Activated CD4-positive, alpha-beta T cell treated with anti-CD3 and anti-CD28 coated beads, Interleukin-2, amount 50 U/mL, for 4 hours (primary cell): ENCODE measurements at regions not wholly inside any gene's neighbourhood (a gene's known extent, or its start where the extent isn't known, plus 50 kb on each side); places are given as distances from the start of the nearest gene placed in this dataset.

ENCODE experiments used
- DNase-seq, 2 experiments: peaks; one replicate each; pipeline ENCODE4 v3.0.0-alpha.2; 2020

GRCh38 chr11:71120471-71120896 lies 131.9 kb downstream of the SHANK2 start:
- DNase-seq: no peak

DNA sequence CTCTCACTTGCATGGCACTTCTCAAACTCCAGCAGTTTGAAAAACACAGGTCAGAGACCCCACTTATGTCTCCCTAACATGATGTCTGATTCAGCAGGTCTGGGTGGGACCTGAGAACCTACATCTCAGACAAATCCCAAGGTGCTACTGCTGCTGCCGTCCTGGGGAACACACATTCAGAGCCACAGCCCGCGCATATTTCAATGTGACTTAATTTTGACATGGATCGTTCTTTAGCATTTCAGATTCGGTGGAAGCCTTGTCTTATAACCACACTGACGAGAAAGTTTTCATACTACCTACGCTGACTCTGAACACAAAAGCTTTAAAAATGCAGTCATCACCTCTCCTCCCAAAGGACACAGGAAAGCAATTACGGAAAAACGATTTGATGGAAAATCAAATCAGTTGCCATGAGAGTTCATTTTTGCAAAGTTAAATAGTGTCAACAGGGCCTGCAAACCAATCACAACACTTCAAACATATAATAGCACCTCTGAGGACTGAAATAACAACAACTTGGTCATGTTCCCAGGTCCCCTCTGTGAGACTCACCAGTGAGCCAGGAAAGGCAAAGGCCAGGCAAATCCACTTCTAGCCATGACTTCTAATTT lies 132.6 kb downstream of the SHANK2 start:
- DNase-seq: no peak

GRCh38 chr11:71118671-71119250 lies 133.6 kb downstream of the SHANK2 start:
- no peak for DNase-seq

DNA sequence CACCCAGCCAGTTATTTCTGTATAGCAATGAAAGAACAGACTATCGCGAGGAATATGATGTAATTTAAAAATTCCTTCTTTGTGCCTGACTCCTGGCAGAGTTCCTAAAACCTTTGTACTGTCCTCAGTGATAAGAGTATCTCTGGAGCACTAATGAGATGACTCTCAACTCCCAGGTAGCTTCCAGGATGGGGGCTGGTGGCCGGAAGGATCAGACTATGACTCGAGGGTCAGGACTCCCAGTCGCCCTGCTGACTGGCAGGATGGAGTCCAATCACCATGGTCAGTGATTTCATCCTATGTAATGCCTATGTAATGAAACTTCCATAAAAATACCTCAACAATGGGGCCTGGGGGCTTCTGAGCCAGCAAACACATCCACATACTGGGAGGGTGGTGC lies 135.1 kb downstream of the SHANK2 start:
- no peak for DNase-seq

- no peak for DNase-seq
Measured at GRCh38 chr11:71116693-71117040, 135.7 kb downstream of the SHANK2 start.

GRCh38 chr11:71115770-71116692 lies 136.3 kb downstream of the SHANK2 start:
- DNase-seq: no peak

GRCh38 chr11:71114124-71114851 lies 138.1 kb downstream of the SHANK2 start:
- DNase-seq: no peak

DNA sequence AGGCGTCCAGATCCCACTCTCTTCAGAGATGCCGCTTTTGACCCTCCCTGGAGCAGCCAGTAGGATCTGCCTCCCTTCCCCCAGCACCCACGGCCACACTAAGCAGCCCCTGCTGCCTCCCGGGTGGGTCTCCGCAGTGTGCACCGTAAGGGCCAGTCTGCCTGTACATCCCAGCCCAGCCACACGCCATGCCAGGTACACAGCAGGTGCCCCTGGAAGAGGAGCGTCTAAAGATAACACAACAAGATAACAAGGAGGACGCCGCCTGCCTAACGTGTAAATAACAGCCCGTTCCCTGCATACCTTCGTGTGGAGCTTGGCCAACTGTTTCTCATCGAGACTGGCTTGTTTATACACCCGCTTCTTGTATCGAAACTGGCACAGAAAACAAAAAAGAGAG lies 139.4 kb downstream of the SHANK2 start:
- no peak for DNase-seq

GRCh38 chr11:71112454-71112853 lies 139.9 kb downstream of the SHANK2 start:
- DNase-seq: no peak

DNA sequence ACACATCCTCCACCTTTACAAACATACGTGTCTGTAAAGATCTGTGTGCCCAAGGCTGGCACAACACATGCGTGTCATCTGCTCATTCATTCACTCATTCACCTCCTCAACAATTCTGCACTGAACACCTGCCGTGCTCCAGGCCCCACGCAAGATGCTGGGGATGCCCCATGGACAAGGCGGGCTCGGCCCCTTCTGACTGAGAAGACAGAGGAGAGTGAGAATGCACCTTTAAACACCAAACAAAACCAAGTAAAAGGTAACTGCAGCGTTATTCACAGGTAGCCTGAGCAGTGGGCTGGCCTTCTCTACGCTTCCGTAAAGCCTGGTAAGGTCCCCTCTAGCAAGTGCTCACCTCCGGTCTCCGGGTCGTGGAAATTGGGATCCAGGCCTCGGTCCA lies 142.8 kb downstream of the SHANK2 start:
- DNase-seq: no peak

DNA sequence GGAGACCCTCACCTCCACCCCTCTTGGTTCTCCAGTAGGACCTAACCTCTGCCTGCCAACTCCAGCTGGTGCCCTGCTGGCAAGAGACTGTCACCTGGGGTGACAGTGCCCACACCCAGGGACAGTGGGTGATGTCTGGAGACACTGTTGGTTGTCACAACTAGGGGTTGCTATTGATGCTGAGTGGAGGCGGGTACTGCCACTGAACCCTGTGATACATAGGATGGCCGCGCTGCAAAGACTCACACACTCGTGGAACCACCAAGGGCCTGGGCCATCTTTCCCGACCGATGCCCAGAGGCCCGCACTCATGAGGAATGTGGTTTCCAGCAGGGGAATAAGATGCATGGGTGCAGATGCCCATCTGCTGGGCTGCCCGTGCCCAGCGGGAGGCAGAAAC lies 143.2 kb downstream of the SHANK2 start:
- no peak for DNase-seq

- DNase-seq: no peak
Measured at GRCh38 chr11:71108013-71108865, 144.1 kb downstream of the SHANK2 start.

DNA sequence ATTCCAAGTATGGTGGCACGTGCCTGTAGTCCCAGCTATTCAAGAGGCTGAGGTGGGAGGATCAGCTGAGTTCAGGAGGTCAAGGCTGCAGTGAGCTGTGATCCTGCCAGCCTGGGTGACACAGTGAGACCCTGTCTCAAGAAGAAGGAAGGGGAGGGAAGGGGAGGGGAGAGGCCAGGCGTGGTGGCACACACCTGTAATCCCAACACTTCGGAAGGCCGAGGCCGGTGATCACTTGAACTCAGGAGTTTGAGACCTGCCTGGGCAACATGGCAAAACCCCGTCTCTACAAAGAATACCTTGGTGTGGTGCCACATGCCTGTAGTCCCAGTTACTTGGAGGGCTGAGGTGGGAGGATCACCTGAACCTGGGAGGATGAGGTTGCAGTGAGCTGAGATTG lies 145.7 kb downstream of the SHANK2 start:
- DNase-seq: no peak

DNA sequence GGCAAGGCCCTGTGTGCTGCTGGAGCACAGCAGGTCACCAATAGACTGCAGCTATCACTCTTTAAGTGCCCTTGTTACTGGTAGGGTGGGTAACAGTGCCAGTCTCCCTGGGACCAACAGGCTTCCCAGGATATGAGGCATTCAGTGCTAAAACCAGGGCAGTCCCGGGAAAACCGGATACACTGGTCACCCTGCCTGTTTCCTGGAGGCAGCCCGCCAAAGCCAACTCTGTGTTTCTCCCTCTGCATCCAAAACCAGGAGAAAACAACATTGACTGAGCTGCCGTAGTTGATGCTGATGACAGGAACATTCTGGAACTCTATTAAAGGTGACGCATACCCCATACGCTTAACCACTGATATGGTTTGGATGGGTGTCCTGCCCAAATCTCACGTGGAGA lies 149.1 kb downstream of the SHANK2 start:
- no peak for DNase-seq

DNA sequence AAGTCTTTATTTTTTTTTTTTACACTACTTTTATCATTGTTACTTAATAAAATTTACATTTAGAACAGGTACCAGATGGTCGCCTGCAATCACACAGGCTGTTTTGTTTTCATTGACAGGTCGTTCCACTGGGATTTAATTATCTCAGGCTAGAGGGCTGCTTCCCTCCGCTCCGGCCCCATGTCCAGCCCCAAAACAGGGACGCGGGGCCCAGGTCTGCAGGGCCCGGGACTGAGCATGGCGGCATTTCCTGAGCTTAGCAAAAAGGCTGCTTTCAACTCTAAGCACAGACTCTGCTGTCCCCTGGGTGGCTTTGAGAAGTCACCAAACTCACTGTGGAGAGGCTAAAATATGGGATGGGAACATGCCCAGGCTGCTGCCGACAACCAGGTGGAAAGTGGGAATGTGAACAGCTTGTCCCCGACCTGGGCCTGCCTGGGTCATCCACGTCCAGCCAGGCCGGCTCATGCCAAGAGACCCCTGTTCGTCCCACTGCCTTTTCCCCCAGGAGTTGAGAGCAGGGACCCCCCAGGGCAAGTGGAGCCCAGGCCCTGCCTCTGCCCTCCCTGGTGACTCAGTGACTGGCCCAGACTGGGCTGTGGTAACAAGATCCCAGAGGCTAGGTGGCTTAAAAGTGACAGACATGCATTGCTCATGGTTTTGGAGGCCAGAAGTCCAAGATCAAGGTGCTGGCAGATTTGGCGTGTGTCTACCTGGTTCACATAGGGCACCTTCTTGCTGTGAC lies 150.0 kb downstream of the SHANK2 start:
- DNase-seq: no peak

- no peak for DNase-seq
Measured at GRCh38 chr11:71101606-71102005, 150.8 kb downstream of the SHANK2 start.

DNA sequence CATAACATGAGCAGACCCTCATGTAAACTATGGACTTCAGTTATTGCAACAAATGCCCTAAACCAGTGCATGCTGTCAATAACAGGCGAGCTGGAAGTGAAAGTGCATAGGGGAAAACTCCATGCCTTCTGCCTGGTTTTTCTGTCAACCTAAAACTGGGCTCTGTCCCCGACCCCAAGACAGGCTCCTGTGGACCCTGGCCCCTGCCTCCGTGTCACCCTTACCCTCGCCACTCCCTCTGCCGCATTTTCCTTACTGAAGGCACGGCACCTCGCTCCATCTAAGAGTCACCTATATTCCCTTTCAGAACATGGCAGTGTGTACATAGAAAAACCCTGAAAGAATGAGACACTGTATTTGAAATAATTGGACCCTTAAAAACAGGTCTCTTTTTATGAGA lies 151.3 kb downstream of the SHANK2 start:
- DNase-seq: no peak

DNA sequence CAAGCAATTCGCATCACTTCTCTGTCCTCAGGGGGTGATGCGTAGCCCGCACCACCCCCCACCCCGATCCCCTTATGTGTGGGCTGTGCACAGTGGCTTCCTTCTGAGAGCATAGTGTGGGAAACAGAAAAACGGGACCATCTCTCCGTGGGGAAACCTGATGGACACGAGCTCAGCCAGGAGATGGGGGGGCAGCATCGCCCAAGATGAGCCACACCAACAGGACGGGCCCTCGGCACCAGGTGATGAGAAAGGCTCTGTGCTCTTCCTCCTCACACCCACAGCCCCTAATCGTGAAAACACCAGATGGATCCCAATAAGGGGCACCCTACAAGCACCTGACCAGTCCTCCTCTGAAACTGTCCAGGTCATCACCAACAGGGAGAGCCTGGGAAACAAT lies 153.6 kb downstream of the SHANK2 start:
- DNase-seq: no peak

GRCh38 chr11:71097506-71098240 lies 154.7 kb downstream of the SHANK2 start:
- DNase-seq: no peak

DNA sequence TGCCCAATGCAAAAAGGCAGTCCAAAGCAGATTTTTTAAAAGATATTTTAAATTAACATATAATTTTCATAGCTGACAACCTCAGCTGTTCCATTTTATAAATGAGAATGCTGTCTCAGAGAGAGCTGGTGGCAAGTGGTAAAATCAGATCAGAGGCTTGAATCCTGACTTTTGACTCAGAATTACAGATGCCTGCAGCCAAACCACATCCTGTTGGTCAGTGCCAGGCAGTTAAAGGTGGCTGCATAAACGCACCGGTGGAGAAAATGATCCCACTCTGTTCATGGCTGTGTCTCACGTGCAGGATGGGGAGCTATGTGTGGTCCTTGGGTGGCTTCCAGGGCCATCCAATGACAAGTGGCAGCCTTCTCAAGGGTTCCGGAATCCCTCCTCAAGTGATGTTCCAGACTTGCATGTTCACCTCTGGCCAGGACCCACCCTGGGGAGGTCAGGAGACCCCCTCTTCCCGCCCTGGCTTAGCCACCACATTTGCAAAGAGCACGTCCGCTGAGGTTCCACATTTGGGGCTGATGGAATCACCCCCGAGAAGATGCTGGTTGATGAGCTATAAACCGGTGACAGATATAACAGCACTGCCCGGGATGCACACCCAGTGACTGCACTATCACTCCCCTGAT lies 155.5 kb downstream of the SHANK2 start:
- DNase-seq: no peak
